MM.1S (cell line): ENCODE measurements at regions not wholly inside any gene's neighbourhood (a gene's known extent, or its start where the extent isn't known, plus 50 kb on each side); places are given as distances from the start of the nearest gene placed in this dataset.

ENCODE experiments used
- CTCF ChIP-seq: fragments of 300-600 bp; sonication (generic); IDR thresholded peaks from 2 replicates; pipeline ENCODE4 v1.5.1; 2016; ENCODE audit warnings: antibody characterized with exemption, low read length, mixed read lengths
- EZH2 ChIP-seq: fragments of 300-600 bp; sonication (generic); optimal IDR thresholded peaks from 2 replicates; pipeline ENCODE3; 2017; ENCODE audit warnings: low read depth, mild to moderate bottlenecking, antibody characterized with exemption, low read length, mixed read lengths
- EZH2phosphoT487 ChIP-seq: fragments of 300-600 bp; sonication (generic); IDR thresholded peaks from 2 replicates; pipeline ENCODE4 v1.6.1; 2018; ENCODE audit warnings: antibody characterized with exemption, low read length

GRCh38 chr4:74540193-74540592 lies 95.3 kb downstream of the AREG start:
- no peak for TF ChIP-seq CTCF
- no peak for TF ChIP-seq EZH2
- TF ChIP-seq EZH2phosphoT487: no peak
